GM23338 (cell line): ENCODE measurements at regions not wholly inside any gene's neighbourhood (a gene's known extent, or its start where the extent isn't known, plus 50 kb on each side); places are given as distances from the start of the nearest gene placed in this dataset.

ENCODE experiments used
- CREB1 ChIP-seq: fragments of 250-450 bp; sonication (Bioruptor Pico); IDR thresholded peaks from 2 replicates; pipeline ENCODE4 v1.5.0; 2020; ENCODE audit warnings: low read depth, mild to moderate bottlenecking, moderate library complexity
- ETS1 ChIP-seq: IDR thresholded peaks from 2 replicates; pipeline ENCODE4 v1.6.1; 2016; ENCODE audit warnings: antibody characterized with exemption
- EZH2 ChIP-seq: fragments of 200-600 bp; sonication (generic); IDR thresholded peaks from one replicate; pipeline ENCODE4 v1.8.0; 2017; ENCODE audit warnings: antibody characterized with exemption, mild to moderate bottlenecking, low read depth; ENCODE audit not compliant: unreplicated experiment
- EZH2phosphoT487 ChIP-seq: fragments of 200-600 bp; sonication (generic); IDR thresholded peaks from one replicate; pipeline ENCODE4 v1.8.1; 2018; ENCODE audit warnings: antibody characterized with exemption; ENCODE audit not compliant: unreplicated experiment
- JUNB ChIP-seq: IDR thresholded peaks from one replicate; pipeline ENCODE4 v1.6.1; 2016; ENCODE audit warnings: antibody characterized with exemption; ENCODE audit not compliant: unreplicated experiment
- POLR2AphosphoS5 ChIP-seq: IDR thresholded peaks from 2 replicates; pipeline ENCODE4 v1.6.1; 2016; ENCODE audit warnings: antibody characterized with exemption, low read depth
- REST ChIP-seq: IDR thresholded peaks from one replicate; pipeline ENCODE4 v1.6.1; 2018; ENCODE audit warnings: antibody characterized with exemption; ENCODE audit not compliant: unreplicated experiment
- STAT1 ChIP-seq: IDR thresholded peaks from one replicate; pipeline ENCODE4 v1.6.1; 2016; ENCODE audit warnings: antibody characterized with exemption; ENCODE audit not compliant: unreplicated experiment
- TF ChIP-seq, protein P1 (sequence below), 2 experiments: fragments of 200-600 bp in 1 of 2; sonication (generic) in 1 of 2; conservative IDR thresholded peaks; 2 replicates each; pipeline versions ENCODE4 v1.5.1 to v1.6.1; 2016 to 2017; ENCODE audit warnings: antibody characterized with exemption in 2 of 2, low read depth in 2 of 2, mild to moderate bottlenecking in 2 of 2, moderate library complexity in 1 of 2

GRCh38 chrX:69096963-69097362 lies 68.3 kb downstream of the PJA1 start:
- TF ChIP-seq, protein P1, sequence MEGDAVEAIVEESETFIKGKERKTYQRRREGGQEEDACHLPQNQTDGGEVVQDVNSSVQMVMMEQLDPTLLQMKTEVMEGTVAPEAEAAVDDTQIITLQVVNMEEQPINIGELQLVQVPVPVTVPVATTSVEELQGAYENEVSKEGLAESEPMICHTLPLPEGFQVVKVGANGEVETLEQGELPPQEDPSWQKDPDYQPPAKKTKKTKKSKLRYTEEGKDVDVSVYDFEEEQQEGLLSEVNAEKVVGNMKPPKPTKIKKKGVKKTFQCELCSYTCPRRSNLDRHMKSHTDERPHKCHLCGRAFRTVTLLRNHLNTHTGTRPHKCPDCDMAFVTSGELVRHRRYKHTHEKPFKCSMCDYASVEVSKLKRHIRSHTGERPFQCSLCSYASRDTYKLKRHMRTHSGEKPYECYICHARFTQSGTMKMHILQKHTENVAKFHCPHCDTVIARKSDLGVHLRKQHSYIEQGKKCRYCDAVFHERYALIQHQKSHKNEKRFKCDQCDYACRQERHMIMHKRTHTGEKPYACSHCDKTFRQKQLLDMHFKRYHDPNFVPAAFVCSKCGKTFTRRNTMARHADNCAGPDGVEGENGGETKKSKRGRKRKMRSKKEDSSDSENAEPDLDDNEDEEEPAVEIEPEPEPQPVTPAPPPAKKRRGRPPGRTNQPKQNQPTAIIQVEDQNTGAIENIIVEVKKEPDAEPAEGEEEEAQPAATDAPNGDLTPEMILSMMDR (conservative IDR thresholded peaks at IDR 0.05; ENCODE audit: low read depth in 2 of 2) = no peak
- TF ChIP-seq POLR2AphosphoS5 = no peak
- TF ChIP-seq EZH2phosphoT487 = no peak
- no peak for TF ChIP-seq EZH2
- no peak for TF ChIP-seq CREB1 (CRISPR knock-in tag)
- no peak for TF ChIP-seq STAT1
- no peak for TF ChIP-seq REST
- no peak for TF ChIP-seq JUNB
- TF ChIP-seq ETS1 = no peak
